Mesothelial cell of epicardium (in vitro differentiated cells): ENCODE measurements at regions not wholly inside any gene's neighbourhood (a gene's known extent, or its start where the extent isn't known, plus 50 kb on each side); places are given as distances from the start of the nearest gene placed in this dataset.

Experiments used
- DNase-seq, 2 experiments: peaks; one replicate each; pipeline ENCODE4 v3.0.0; 2021; ENCODE audit warnings: low spot score in 2 of 2; ENCODE audit not compliant: unreplicated experiment in 2 of 2
- H3K27ac Mint-ChIP-seq: 2 replicates; pipeline ENCODE4 v1.8.0; 2021; ENCODE audit warnings: mixed read lengths
- H3K27me3 Mint-ChIP-seq: 2 replicates; pipeline ENCODE4 v1.8.0; 2021; ENCODE audit warnings: low read depth, mixed read lengths
- H3K36me3 Mint-ChIP-seq: 2 replicates; pipeline ENCODE4 v1.8.0; 2021; ENCODE audit warnings: mixed read lengths
- H3K4me1 Mint-ChIP-seq: 2 replicates; pipeline ENCODE4 v1.8.0; 2021; ENCODE audit warnings: mixed read lengths
- H3K4me3 Mint-ChIP-seq: 2 replicates; pipeline ENCODE4 v1.8.0; 2021; ENCODE audit warnings: mild to moderate bottlenecking, moderate library complexity, mixed read lengths
- H3K9me3 Mint-ChIP-seq: 2 replicates; pipeline ENCODE4 v1.8.0; 2021; ENCODE audit warnings: mixed read lengths
- CTCF ChIP-seq: fragments of 200-600 bp; sonication (generic); IDR thresholded peaks from one replicate; pipeline ENCODE4 v1.5.0; 2021; ENCODE audit warnings: antibody characterized with exemption; ENCODE audit not compliant: unreplicated experiment

GRCh38 chr7:45240273-45240771 is 82.7 kb downstream of the RAMP3 start:
- Mint-ChIP-seq H3K9me3 (no peaks in the 10 kb centered on the region), H3K27me3 (peaks cover 53% of the 10 kb centered on the region), H3K36me3 (no peaks in the 10 kb centered on the region), H3K27ac (no peak overlapping the region), H3K4me3 (no peak overlapping the region), H3K4me1 (no peaks in the 10 kb centered on the region)
- no peak for TF ChIP-seq CTCF
- DNase-seq, result no peak

GRCh38 chr7:45240926-45241325 is 83.3 kb downstream of the RAMP3 start:
- Mint-ChIP-seq H3K36me3 (no peaks in the 10 kb centered on the region), H3K4me3 (no peak overlapping the region), H3K27ac (no peak overlapping the region), H3K9me3 (no peaks in the 10 kb centered on the region), H3K4me1 (no peaks in the 10 kb centered on the region), H3K27me3 (peaks cover 56% of the 10 kb centered on the region)
- no peak for DNase-seq
- no peak for TF ChIP-seq CTCF

- Mint-ChIP-seq H3K4me1 (no peaks in the 10 kb centered on the region), H3K27me3 (peaks cover 59% of the 10 kb centered on the region), H3K9me3 (no peaks in the 10 kb centered on the region), H3K36me3 (no peaks in the 10 kb centered on the region), H3K27ac (no peak overlapping the region), H3K4me3 (no peak overlapping the region)
- no peak for DNase-seq
- no peak for TF ChIP-seq CTCF
Observed at GRCh38 chr7:45241339-45242109, 83.9 kb downstream of the RAMP3 start.

- no peak for DNase-seq
- no peaks in the 10 kb centered on the region for H3K36me3 Mint-ChIP-seq
- peaks cover 6% of the 10 kb centered on the region for H3K9me3 Mint-ChIP-seq
- H3K4me3 Mint-ChIP-seq, result no peak overlapping the region
- H3K27ac Mint-ChIP-seq, result no peak overlapping the region
- peaks cover 61% of the 10 kb centered on the region for H3K27me3 Mint-ChIP-seq
- no peaks in the 10 kb centered on the region for H3K4me1 Mint-ChIP-seq
- TF ChIP-seq CTCF, result no peak
Observed at GRCh38 chr7:45242261-45242660, 84.7 kb downstream of the RAMP3 start.

GRCh38 chr7:45242698-45243097 is 85.1 kb downstream of the RAMP3 start:
- no peak for TF ChIP-seq CTCF
- peaks cover 61% of the 10 kb centered on the region for H3K27me3 Mint-ChIP-seq
- H3K36me3 Mint-ChIP-seq, result no peaks in the 10 kb centered on the region
- no peak for DNase-seq
- peaks cover 8% of the 10 kb centered on the region for H3K9me3 Mint-ChIP-seq
- no peak overlapping the region for H3K27ac Mint-ChIP-seq
- H3K4me3 Mint-ChIP-seq, result no peak overlapping the region
- H3K4me1 Mint-ChIP-seq, result no peaks in the 10 kb centered on the region
